A673 (cell line): ENCODE measurements at regions not wholly inside any gene's neighbourhood (a gene's known extent, or its start where the extent isn't known, plus 50 kb on each side); places are given as distances from the start of the nearest gene placed in this dataset.

Source experiments
- BruUV-seq: library from RNA; stranded (reverse); fragments of 400-500 nt; replicated peaks from 2 replicates; lab custom pipeline; 2021; lab: Mats Ljungman, UMichigan
- CTCF ChIA-PET: fragments of 300-600 bp; sonication (Branson Sonifier 250); formaldehyde crosslinking; loops from one replicate; lab custom pipeline; 2022; ENCODE audit warnings: antibody characterized with exemption; lab: Charles Lee
- POLR2A ChIA-PET: fragments of 300-600 bp; sonication (Branson Sonifier 250); formaldehyde crosslinking; loops from one replicate; lab custom pipeline; 2022; ENCODE audit warnings: antibody characterized with exemption; ENCODE audit not compliant: low non-redundant PET; lab: Charles Lee
- DNase-seq: peaks from one replicate; pipeline ENCODE4 v3.0.0-alpha.2; 2015; ENCODE audit warnings: low spot score
- H3K27ac ChIP-seq: fragments of 200-600 bp; sonication (generic); 2 replicates; pipeline ENCODE4 v1.5.1; 2016; ENCODE audit warnings: mixed run types, low read depth, mild to moderate bottlenecking, mixed read lengths, antibody characterized with exemption, low read length; ENCODE audit not compliant: poor library complexity, severe bottlenecking
- H3K27me3 ChIP-seq: fragments of 200-600 bp; sonication (generic); replicated peaks from 2 replicates; pipeline ENCODE4 v1.6.1; 2017; ENCODE audit warnings: mixed run types, low read depth, mild to moderate bottlenecking, mixed read lengths, antibody characterized with exemption, low read length; ENCODE audit not compliant: insufficient read depth, poor library complexity
- H3K36me3 ChIP-seq: fragments of 200-600 bp; sonication (generic); 2 replicates; pipeline ENCODE4 v1.6.1; 2016; ENCODE audit warnings: mixed run types, mild to moderate bottlenecking, mixed read lengths, antibody characterized with exemption, low read length; ENCODE audit not compliant: insufficient read depth, poor library complexity, severe bottlenecking
- H3K4me1 ChIP-seq: fragments of 200-600 bp; sonication (generic); 2 replicates; pipeline ENCODE4 v1.6.1; 2017; ENCODE audit warnings: mixed run types, mild to moderate bottlenecking, mixed read lengths, antibody characterized with exemption, low read length; ENCODE audit not compliant: insufficient read depth, poor library complexity, severe bottlenecking
- H3K4me3 ChIP-seq: fragments of 200-600 bp; sonication (generic); 2 replicates; pipeline ENCODE4 v1.5.1; 2016; ENCODE audit warnings: low read depth, mixed run types, mild to moderate bottlenecking, mixed read lengths, low read length; ENCODE audit not compliant: poor library complexity, severe bottlenecking
- H3K9me3 ChIP-seq: fragments of 200-600 bp; sonication (generic); 2 replicates; pipeline ENCODE4 v1.6.1; 2016; ENCODE audit warnings: mixed run types, low read depth, mild to moderate bottlenecking, mixed read lengths, antibody characterized with exemption, low read length; ENCODE audit not compliant: poor library complexity, severe bottlenecking
- EZH2 ChIP-seq: fragments of 200-600 bp; sonication (generic); IDR thresholded peaks from 2 replicates; pipeline ENCODE4 v1.6.1; 2017; ENCODE audit warnings: borderline replicate concordance, low read depth, mild to moderate bottlenecking, mixed read lengths, antibody characterized with exemption, low read length; ENCODE audit not compliant: poor library complexity, severe bottlenecking
- intact Hi-C: fragments of 100-400 bp; cut with micrococcal nuclease; formaldehyde crosslinking; loops from one replicate; pipeline ENCODE4 v1.10.0; 2022; ENCODE audit not compliant: unreplicated experiment
- TF ChIP-seq, protein P1 (sequence below): fragments of 300-800, 200-600 bp; sonication (generic); conservative IDR thresholded peaks from 2 replicates; pipeline ENCODE4 v1.5.1; 2017; ENCODE audit warnings: low read depth, mild to moderate bottlenecking, antibody characterized with exemption, low read length, moderate library complexity, mixed read lengths

DNA sequence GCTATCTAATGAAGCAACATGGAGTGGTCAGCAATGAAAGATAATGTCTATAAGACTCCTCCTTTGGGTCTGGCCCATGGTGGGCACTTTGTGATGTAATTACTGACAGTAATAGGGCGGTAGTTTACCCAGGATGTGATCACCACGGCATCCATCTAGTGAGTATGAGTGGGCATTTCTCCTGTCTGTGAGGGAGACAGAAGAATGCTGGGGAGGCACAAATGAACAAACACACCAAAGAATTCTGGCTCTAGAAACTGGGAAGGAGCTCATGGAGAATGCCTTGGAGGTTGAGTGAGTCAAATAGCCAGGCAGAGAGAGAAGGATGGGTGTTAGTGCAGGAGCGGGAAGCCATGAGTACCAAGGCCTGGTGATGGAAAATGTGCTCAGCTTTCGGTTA is 217.5 kb downstream of the WNT5A start:
- no peak for DNase-seq
- ChIA-PET POLR2A (no interaction called here), CTCF (no interaction called here)
- Histone ChIP-seq H3K27ac (no peak overlapping the region), H3K4me1 (no peaks in the 10 kb centered on the region), H3K4me3 (no peak overlapping the region), H3K27me3 (no peaks in the 10 kb centered on the region), H3K9me3 (no peaks in the 10 kb centered on the region), H3K36me3 (no peaks in the 10 kb centered on the region)
- intact Hi-C loops, result no loop called here
- no TSS peak for BruUV-seq
- TF ChIP-seq, protein P1, sequence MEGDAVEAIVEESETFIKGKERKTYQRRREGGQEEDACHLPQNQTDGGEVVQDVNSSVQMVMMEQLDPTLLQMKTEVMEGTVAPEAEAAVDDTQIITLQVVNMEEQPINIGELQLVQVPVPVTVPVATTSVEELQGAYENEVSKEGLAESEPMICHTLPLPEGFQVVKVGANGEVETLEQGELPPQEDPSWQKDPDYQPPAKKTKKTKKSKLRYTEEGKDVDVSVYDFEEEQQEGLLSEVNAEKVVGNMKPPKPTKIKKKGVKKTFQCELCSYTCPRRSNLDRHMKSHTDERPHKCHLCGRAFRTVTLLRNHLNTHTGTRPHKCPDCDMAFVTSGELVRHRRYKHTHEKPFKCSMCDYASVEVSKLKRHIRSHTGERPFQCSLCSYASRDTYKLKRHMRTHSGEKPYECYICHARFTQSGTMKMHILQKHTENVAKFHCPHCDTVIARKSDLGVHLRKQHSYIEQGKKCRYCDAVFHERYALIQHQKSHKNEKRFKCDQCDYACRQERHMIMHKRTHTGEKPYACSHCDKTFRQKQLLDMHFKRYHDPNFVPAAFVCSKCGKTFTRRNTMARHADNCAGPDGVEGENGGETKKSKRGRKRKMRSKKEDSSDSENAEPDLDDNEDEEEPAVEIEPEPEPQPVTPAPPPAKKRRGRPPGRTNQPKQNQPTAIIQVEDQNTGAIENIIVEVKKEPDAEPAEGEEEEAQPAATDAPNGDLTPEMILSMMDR, result no peak
- no peak for TF ChIP-seq EZH2

DNA sequence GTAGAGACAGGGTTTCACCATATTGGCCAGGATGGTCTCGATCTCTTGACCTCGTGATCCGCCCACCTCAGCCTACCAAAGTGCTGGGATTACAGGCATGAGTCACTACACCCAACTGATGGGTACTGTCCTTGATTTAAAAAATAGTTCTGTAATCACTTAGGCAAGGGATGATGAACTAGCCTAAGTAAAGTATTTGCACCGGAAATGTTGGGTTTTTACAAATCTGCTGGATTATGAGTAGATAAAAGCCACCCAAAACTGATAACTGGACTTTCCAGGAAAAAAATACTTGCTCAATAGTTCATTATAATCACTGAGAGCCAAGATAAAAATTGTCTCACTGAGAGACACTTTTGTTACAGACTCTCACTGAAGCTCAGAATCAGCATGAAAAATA is 218.0 kb downstream of the WNT5A start:
- POLR2A ChIA-PET, result no interaction called here
- H3K27ac ChIP-seq, result no peak overlapping the region
- TF ChIP-seq, protein P1, result no peak
- TF ChIP-seq EZH2, result no peak
- BruUV-seq, result no TSS peak
- DNase-seq, result no peak
- intact Hi-C loops, result no loop called here
- H3K27me3 ChIP-seq, result no peaks in the 10 kb centered on the region
- no peaks in the 10 kb centered on the region for H3K36me3 ChIP-seq
- H3K4me3 ChIP-seq, result no peak overlapping the region
- no peaks in the 10 kb centered on the region for H3K9me3 ChIP-seq
- CTCF ChIA-PET, result no interaction called here
- no peaks in the 10 kb centered on the region for H3K4me1 ChIP-seq

DNA sequence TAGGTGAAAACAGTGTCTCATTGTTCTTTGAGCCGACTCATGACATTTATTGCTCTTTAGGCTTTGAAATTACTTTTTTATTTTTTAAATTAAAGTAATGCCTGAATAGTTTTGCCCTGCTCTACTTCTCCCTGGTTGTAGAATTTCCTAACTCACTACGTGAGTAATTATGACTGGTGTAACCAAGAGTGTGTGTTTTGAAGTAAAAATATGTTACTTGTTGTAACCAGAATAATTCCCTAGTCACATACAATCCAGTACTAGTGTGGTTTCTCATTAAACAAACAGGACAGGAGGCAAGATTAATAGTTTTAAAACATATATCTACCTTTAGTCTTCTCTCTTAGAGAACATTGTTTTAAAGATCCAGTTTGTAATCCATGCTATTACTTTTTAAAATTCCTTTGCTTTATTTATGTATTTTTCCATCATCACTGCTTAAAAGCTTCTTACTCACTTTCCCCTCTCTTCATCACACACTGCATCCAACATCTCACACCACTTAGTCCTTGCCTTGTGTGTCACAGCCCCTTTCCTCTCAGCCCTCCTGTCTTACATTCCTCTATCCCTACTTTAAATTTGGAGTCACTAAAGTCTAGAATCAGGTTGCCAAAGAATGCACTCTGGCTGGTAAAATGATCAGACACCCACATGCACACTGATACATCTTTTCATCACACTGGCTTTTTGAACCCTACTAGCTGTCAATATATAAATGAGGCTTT is 219.7 kb downstream of the WNT5A start:
- Histone ChIP-seq H3K4me3 (no peak overlapping the region), H3K4me1 (no peaks in the 10 kb centered on the region), H3K9me3 (no peaks in the 10 kb centered on the region), H3K27me3 (no peaks in the 10 kb centered on the region), H3K27ac (no peak overlapping the region), H3K36me3 (no peaks in the 10 kb centered on the region)
- BruUV-seq, result no TSS peak
- ChIA-PET POLR2A (no interaction called here), CTCF (no interaction called here)
- TF ChIP-seq, protein P1, result no peak
- no peak for TF ChIP-seq EZH2
- DNase-seq, result no peak
- intact Hi-C loops, result no loop called here
